Vagina (tissue), 2 donors: ENCODE measurements at regions not wholly inside any gene's neighbourhood (a gene's known extent, or its start where the extent isn't known, plus 50 kb on each side); places are given as distances from the start of the nearest gene placed in this dataset.

ENCODE experiments used
- DNase-seq, 2 donors: peaks; one replicate each; pipeline ENCODE4 v3.0.0-alpha.2; 2017; ENCODE audit errors: extremely low spot score in 2 of 2
- H3K27ac ChIP-seq: fragments of 200-600 bp; sonication (generic); one replicate; pipeline ENCODE4 v1.5.1; 2019
- H3K27me3 ChIP-seq: fragments of 200-600 bp; sonication (generic); one replicate; pipeline ENCODE4 v1.5.1; 2019
- H3K36me3 ChIP-seq, 2 donors: fragments of 200-600 bp; sonication (generic); one replicate each; pipeline ENCODE4 v1.5.1; 2017 to 2019
- H3K4me1 ChIP-seq: fragments of 200-600 bp; sonication (generic); one replicate; pipeline ENCODE4 v1.5.1; 2019
- H3K4me3 ChIP-seq, 2 donors: fragments of 200-600 bp; sonication (generic); 1 replicate in 1 of 2; 2 replicates in 1 of 2; pipeline ENCODE4 v1.5.1; 2016 to 2019
- H3K9me3 ChIP-seq: fragments of 200-600 bp; sonication (generic); one replicate; pipeline ENCODE4 v1.5.1; 2019
- POLR2A ChIP-seq, 2 donors: fragments of 450-650 bp; IDR thresholded peaks; one replicate each; pipeline ENCODE4 v1.6.1; 2017; ENCODE audit warnings: antibody characterized with exemption in 2 of 2, mild to moderate bottlenecking in 2 of 2, moderate library complexity in 2 of 2
- POLR2AphosphoS5 ChIP-seq, 2 donors: sonication (generic); formaldehyde crosslinking; IDR thresholded peaks; one replicate each; pipeline ENCODE4 v1.9.0; 2017; ENCODE audit warnings: antibody characterized with exemption in 2 of 2, mild to moderate bottlenecking in 2 of 2, low read depth in 1 of 2; ENCODE audit not compliant: insufficient read depth in 1 of 2
- intact Hi-C: fragments of 100-400 bp; cut with DNase I; formaldehyde crosslinking; loops from one replicate; pipeline ENCODE4 v1.15.1; 2023
- TF ChIP-seq, protein P1 (sequence below), 3 experiments: fragments of 450-650 bp in 2 of 3; fragments of 200-600 bp in 1 of 3; sonication (generic) in 1 of 3; IDR thresholded peaks; one replicate each; pipeline ENCODE4 v1.5.1; 2017 to 2019; ENCODE audit warnings: antibody characterized with exemption in 3 of 3, mild to moderate bottlenecking in 2 of 3, moderate library complexity in 2 of 3

GRCh38 chr11:91880660-91881059 lies 344.0 kb upstream of the FAT3 start:
- TF ChIP-seq, protein P1, sequence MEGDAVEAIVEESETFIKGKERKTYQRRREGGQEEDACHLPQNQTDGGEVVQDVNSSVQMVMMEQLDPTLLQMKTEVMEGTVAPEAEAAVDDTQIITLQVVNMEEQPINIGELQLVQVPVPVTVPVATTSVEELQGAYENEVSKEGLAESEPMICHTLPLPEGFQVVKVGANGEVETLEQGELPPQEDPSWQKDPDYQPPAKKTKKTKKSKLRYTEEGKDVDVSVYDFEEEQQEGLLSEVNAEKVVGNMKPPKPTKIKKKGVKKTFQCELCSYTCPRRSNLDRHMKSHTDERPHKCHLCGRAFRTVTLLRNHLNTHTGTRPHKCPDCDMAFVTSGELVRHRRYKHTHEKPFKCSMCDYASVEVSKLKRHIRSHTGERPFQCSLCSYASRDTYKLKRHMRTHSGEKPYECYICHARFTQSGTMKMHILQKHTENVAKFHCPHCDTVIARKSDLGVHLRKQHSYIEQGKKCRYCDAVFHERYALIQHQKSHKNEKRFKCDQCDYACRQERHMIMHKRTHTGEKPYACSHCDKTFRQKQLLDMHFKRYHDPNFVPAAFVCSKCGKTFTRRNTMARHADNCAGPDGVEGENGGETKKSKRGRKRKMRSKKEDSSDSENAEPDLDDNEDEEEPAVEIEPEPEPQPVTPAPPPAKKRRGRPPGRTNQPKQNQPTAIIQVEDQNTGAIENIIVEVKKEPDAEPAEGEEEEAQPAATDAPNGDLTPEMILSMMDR (IDR thresholded peaks at IDR 0.05): no peak
- TF ChIP-seq POLR2AphosphoS5 (IDR thresholded peaks at IDR 0.05; ENCODE audit: insufficient read depth in 1 of 2, low read depth in 1 of 2) (no peak), POLR2A (IDR thresholded peaks at IDR 0.05) (no peak)
- H3K27ac ChIP-seq: no peak overlapping the region
- intact Hi-C loops: no loop called here

DNA sequence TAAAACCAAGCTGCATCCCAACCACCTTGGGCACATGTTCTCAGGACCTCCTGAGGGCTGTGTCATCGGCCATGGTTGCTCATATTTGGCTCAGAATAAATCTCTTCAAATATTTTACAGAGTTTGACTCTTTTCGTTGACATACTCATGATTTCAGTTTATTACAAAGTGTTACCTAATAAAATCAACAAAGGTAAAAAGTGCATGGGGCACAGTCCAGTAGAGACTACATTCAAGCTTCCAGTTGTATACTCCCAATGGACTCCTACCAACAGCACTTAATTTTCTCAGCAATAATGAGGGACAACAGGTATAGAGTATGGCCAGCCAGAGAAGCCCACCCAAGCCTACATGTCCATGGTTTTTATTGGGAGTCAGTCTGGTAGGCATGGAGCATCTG lies 347.9 kb upstream of the FAT3 start:
- no peaks in the 10 kb centered on the region for H3K4me1 ChIP-seq
- TF ChIP-seq, protein P1 (IDR thresholded peaks at IDR 0.05): no peak
- TF ChIP-seq POLR2A (IDR thresholded peaks at IDR 0.05) (no peak), POLR2AphosphoS5 (IDR thresholded peaks at IDR 0.05; ENCODE audit: insufficient read depth in 1 of 2, low read depth in 1 of 2) (no peak)
- H3K4me3 ChIP-seq: no peak overlapping the region
- intact Hi-C loops: no loop called here
- DNase-seq: no peak
- no peak overlapping the region for H3K27ac ChIP-seq
- no peaks in the 10 kb centered on the region for H3K27me3 ChIP-seq
- H3K9me3 ChIP-seq: no peaks in the 10 kb centered on the region
- H3K36me3 ChIP-seq: no peaks in the 10 kb centered on the region

More at GRCh38 chr11:91880660-91881059, 344.0 kb upstream of the FAT3 start:
- Histone ChIP-seq H3K4me1 (no peaks in the 10 kb centered on the region), H3K36me3 (no peaks in the 10 kb centered on the region), H3K9me3 (no peaks in the 10 kb centered on the region), H3K27me3 (no peaks in the 10 kb centered on the region), H3K4me3 (no peak overlapping the region)
- DNase-seq: no peak

- no peak overlapping the region for H3K4me3 ChIP-seq
- no peaks in the 10 kb centered on the region for H3K9me3 ChIP-seq
- H3K36me3 ChIP-seq: no peaks in the 10 kb centered on the region
- TF ChIP-seq, protein P1 (IDR thresholded peaks at IDR 0.05): no peak
- TF ChIP-seq POLR2A (IDR thresholded peaks at IDR 0.05) (no peak), POLR2AphosphoS5 (IDR thresholded peaks at IDR 0.05; ENCODE audit: insufficient read depth in 1 of 2, low read depth in 1 of 2) (no peak)
- no peak for DNase-seq
- H3K4me1 ChIP-seq: no peaks in the 10 kb centered on the region
- no peak overlapping the region for H3K27ac ChIP-seq
- H3K27me3 ChIP-seq: no peaks in the 10 kb centered on the region
- intact Hi-C loops: no loop called here
Observed at GRCh38 chr11:91872243-91872642, 352.4 kb upstream of the FAT3 start.

DNA sequence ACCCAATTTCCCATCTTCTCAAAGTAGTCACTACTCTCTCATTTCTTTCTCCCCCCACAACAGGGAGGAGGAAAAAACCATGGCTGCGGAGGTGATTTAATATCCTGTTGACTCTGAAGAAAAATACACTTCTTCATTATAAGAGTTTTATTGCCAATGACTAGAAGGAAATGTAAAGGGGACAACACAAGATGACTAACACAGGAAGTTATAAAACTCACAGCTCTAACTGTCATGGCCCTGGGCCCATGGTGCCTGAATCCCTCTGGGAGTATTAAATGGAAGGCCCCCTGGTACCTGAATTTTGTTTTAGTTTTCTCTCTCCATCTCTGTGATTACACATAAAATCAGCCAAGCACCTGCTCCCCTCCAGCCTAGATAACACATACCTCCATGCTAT lies 352.8 kb upstream of the FAT3 start:
- intact Hi-C loops: no loop called here
- Histone ChIP-seq H3K4me3 (no peak overlapping the region), H3K4me1 (no peaks in the 10 kb centered on the region), H3K36me3 (no peaks in the 10 kb centered on the region), H3K27ac (no peak overlapping the region), H3K9me3 (no peaks in the 10 kb centered on the region), H3K27me3 (no peaks in the 10 kb centered on the region)
- TF ChIP-seq POLR2A (IDR thresholded peaks at IDR 0.05) (no peak), POLR2AphosphoS5 (IDR thresholded peaks at IDR 0.05; ENCODE audit: insufficient read depth in 1 of 2, low read depth in 1 of 2) (no peak)
- TF ChIP-seq, protein P1 (IDR thresholded peaks at IDR 0.05): no peak
- DNase-seq: no peak

DNA sequence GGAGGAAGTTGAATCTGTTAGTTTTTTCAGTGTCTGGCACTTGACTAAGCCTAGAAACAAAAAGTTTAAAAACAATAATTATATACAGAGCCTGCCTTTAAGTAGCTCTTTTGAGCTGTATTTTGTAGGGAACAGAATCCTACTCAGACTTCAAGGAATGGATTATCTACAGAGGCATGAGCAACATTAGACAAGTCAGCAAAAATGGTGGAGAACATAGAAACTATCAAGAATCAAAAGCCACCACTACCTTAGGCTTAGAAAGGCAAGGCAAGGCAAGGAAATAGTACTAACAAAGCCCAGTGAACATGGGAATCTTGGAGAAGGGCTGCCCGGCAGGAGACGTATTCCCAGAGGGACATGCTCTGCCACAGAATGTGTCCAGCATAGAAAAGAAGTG lies 353.6 kb upstream of the FAT3 start:
- intact Hi-C loops: no loop called here
- H3K9me3 ChIP-seq: no peaks in the 10 kb centered on the region
- TF ChIP-seq, protein P1 (IDR thresholded peaks at IDR 0.05): no peak
- TF ChIP-seq POLR2AphosphoS5 (IDR thresholded peaks at IDR 0.05; ENCODE audit: insufficient read depth in 1 of 2, low read depth in 1 of 2) (no peak), POLR2A (IDR thresholded peaks at IDR 0.05) (no peak)

More for the DNA sequence above, 353.6 kb upstream of the FAT3 start:
- Histone ChIP-seq H3K4me3 (no peak overlapping the region), H3K27ac (no peak overlapping the region), H3K4me1 (no peaks in the 10 kb centered on the region), H3K27me3 (no peaks in the 10 kb centered on the region), H3K36me3 (no peaks in the 10 kb centered on the region)
- DNase-seq: no peak
